AG10803 (cell line): ENCODE measurements at regions not wholly inside any gene's neighbourhood (a gene's known extent, or its start where the extent isn't known, plus 50 kb on each side); places are given as distances from the start of the nearest gene placed in this dataset.

Experiments used
- DNase-seq: peaks from one replicate; pipeline ENCODE4 v3.0.0; 2010; ENCODE audit warnings: low read depth
- H3K4me3 ChIP-seq: 2 replicates; pipeline ENCODE4 v1.5.1; 2011; ENCODE audit warnings: mild to moderate bottlenecking, low read length, control low read depth
- CTCF ChIP-seq: conservative IDR thresholded peaks from 2 replicates; pipeline ENCODE4 v1.5.1; 2011; ENCODE audit warnings: mild to moderate bottlenecking, low read length, control low read depth, inconsistent platforms

- no peak for TF ChIP-seq CTCF
- no peak for DNase-seq
- H3K4me3 ChIP-seq = no peak overlapping the region
Observed at GRCh38 chr6:17182961-17183360, 81.1 kb downstream of the STMND1 start.

GRCh38 chr6:17186925-17187324, 85.1 kb downstream of the STMND1 start:
- TF ChIP-seq CTCF = no peak
- DNase-seq = no peak
- no peak overlapping the region for H3K4me3 ChIP-seq

- TF ChIP-seq CTCF = no peak
- no peak for DNase-seq
- H3K4me3 ChIP-seq = no peak overlapping the region
Observed at GRCh38 chr6:17193106-17193775, 87.9 kb upstream of the RBM24 start.

- no peak overlapping the region for H3K4me3 ChIP-seq
- DNase-seq = no peak
- TF ChIP-seq CTCF = no peak
Observed at GRCh38 chr6:17197607-17198006, 83.6 kb upstream of the RBM24 start.

GRCh38 chr6:17200395-17200794, 80.8 kb upstream of the RBM24 start:
- DNase-seq = no peak
- TF ChIP-seq CTCF = no peak
- no peak overlapping the region for H3K4me3 ChIP-seq

- TF ChIP-seq CTCF = no peak
- H3K4me3 ChIP-seq = no peak overlapping the region
- DNase-seq = no peak
Observed at GRCh38 chr6:17202526-17202925, 78.6 kb upstream of the RBM24 start.

- no peak for TF ChIP-seq CTCF
- H3K4me3 ChIP-seq = no peak overlapping the region
- DNase-seq = no peak
Observed at GRCh38 chr6:17204533-17204932, 76.6 kb upstream of the RBM24 start.
